Thymus (tissue), 11 donors: ENCODE measurements at regions not wholly inside any gene's neighbourhood (a gene's known extent, or its start where the extent isn't known, plus 50 kb on each side); places are given as distances from the start of the nearest gene placed in this dataset.

Experiments used
- DNase-seq, 9 donors: peaks; one replicate each; pipeline ENCODE4 v3.0.0-alpha.2; 2013; ENCODE audit warnings: low spot score in 9 of 9, low read depth in 6 of 9, missing footprints in 1 of 9
- H3K27ac ChIP-seq, 2 donors: one replicate each; pipeline ENCODE4 v1.5.1; 2013; ENCODE audit warnings: control low read depth in 1 of 2, low read depth in 1 of 2, low read length in 1 of 2, mild to moderate bottlenecking in 1 of 2, moderate library complexity in 1 of 2
- H3K27me3 ChIP-seq, 2 donors: one replicate each; pipeline ENCODE4 v1.5.1; 2013; ENCODE audit warnings: low read length in 1 of 2; ENCODE audit not compliant: control insufficient read depth in 2 of 2, insufficient read depth in 1 of 2
- H3K36me3 ChIP-seq, 2 donors: one replicate each; pipeline ENCODE4 v1.5.1; 2013; ENCODE audit warnings: low read length in 1 of 2, mild to moderate bottlenecking in 1 of 2, moderate library complexity in 1 of 2; ENCODE audit not compliant: control insufficient read depth in 2 of 2, insufficient read depth in 2 of 2
- H3K4me1 ChIP-seq, 2 donors: one replicate each; pipeline ENCODE4 v1.5.1; 2013; ENCODE audit warnings: low read length in 2 of 2; ENCODE audit not compliant: control insufficient read depth in 2 of 2, insufficient read depth in 2 of 2
- H3K4me3 ChIP-seq, 2 donors: one replicate each; pipeline ENCODE4 v1.5.1; 2013; ENCODE audit warnings: low read length in 2 of 2, control low read depth in 1 of 2, mild to moderate bottlenecking in 1 of 2
- H3K9me3 ChIP-seq, 2 donors: one replicate each; pipeline ENCODE4 v1.5.1; 2013; ENCODE audit warnings: low read length in 1 of 2, mild to moderate bottlenecking in 1 of 2; ENCODE audit not compliant: control insufficient read depth in 2 of 2, insufficient read depth in 1 of 2
- WGBS: extraction: QIAGEN DNeasy Blood & Tissue Kit; methylation state at CpG from one replicate; pipeline ENCODE4 v1.1.7; 2013; 5-methylcytosine and 5-hydroxymethylcytosine counted together
- donor health status: healthy.

DNA sequence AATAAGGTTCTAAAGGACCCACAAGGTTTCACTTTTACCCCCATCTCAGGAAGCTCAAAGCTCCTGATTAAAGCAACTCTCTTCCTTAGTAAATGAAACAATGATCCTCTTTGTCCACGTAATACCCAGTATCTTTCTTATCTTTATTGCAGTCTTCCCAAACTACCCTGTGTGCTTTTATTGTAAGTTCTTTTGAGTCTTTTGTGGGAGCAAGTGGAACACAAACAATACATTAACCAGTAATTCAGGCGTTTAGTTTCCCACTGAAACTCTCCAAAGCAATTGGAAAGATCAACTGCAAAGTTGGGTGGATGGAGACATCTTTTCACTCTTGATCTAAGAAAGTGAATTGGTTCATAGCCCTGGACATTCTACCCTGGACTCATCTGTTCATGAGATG, 240.0 kb downstream of the ZNF621 start:
- no peaks in the 10 kb centered on the region for H3K27me3 ChIP-seq
- H3K36me3 ChIP-seq = no peaks in the 10 kb centered on the region
- WGBS = 93% methylated on average over 2 of the region's 2 CpGs
- no peak overlapping the region for H3K4me3 ChIP-seq
- H3K4me1 ChIP-seq = no peaks in the 10 kb centered on the region
- no peak for DNase-seq
- H3K9me3 ChIP-seq = no peaks in the 10 kb centered on the region
- H3K27ac ChIP-seq = no peak overlapping the region

DNA sequence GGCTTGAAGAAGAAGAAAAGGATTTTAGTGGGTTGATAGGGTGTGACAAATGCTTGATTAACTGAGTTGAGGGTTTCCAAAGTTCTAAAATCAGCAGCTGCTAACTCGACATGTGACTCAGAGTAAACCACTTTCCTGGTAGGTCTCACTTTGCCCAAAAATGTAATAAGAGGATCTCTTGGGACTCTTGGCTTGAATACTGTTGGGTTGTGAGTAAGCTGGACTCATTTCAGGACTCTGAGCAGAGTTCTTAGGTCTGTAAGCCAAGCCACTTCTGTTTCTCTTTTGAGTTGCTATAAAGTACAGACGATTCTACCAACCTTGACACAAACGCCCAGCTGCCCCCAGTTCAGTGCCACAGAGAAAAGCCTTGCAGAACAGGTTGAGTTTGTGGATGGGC, 241.1 kb downstream of the ZNF621 start:
- Histone ChIP-seq H3K36me3 (no peaks in the 10 kb centered on the region), H3K4me1 (no peaks in the 10 kb centered on the region), H3K27me3 (no peaks in the 10 kb centered on the region), H3K9me3 (no peaks in the 10 kb centered on the region), H3K4me3 (no peak overlapping the region), H3K27ac (no peak overlapping the region)
- WGBS = 90% methylated on average over 3 of the region's 3 CpGs
- DNase-seq = peak in 1 of 9 donors; percentile 7

DNA sequence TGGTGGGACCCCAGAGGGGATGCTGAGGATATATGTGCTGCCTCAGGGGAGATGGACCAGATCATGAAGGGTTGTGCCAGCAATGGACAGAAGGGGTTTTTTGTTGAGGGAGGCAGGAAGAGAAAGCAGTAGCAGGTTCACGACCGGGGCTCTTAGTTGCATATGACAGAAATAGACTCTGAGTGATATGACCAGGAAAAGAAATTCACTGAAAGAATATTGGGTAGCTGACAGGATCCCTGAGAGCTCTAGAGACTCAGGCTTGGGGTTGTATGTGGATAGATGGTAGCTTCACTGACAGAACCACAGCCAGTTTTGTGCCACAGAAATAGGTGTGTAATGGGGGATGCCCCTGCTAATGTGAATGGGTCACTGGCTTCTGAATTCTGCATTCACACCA, 241.6 kb downstream of the ZNF621 start:
- no peaks in the 10 kb centered on the region for H3K4me1 ChIP-seq
- 89% methylated on average over 2 of the region's 2 CpGs for WGBS
- no peaks in the 10 kb centered on the region for H3K36me3 ChIP-seq
- DNase-seq = no peak
- H3K27ac ChIP-seq = no peak overlapping the region
- H3K27me3 ChIP-seq = no peaks in the 10 kb centered on the region
- H3K4me3 ChIP-seq = no peak overlapping the region
- H3K9me3 ChIP-seq = no peaks in the 10 kb centered on the region

DNA sequence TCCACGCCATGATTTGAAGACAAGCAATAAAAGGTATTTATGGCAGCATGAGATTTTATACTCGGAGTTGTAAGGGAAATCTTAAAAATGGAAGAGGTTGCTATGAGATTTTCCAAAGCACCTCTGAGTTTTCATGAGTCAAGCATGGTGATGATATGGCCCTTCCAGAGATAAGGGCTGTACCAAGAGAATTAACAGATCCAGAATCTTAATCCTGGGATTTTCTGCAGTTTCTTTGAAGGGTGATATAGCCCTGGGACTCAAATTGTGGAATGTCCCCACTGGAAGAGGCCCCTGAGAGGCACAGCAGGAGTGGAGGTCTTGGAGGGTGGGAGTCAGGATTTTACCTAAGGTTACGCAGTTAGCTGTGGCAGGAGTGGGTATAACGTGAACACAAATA, 243.3 kb downstream of the ZNF621 start:
- DNase-seq = no peak
- Histone ChIP-seq H3K27ac (no peak overlapping the region), H3K36me3 (no peaks in the 10 kb centered on the region), H3K4me3 (no peak overlapping the region), H3K27me3 (no peaks in the 10 kb centered on the region), H3K4me1 (no peaks in the 10 kb centered on the region), H3K9me3 (no peaks in the 10 kb centered on the region)
- WGBS = 98% methylated on average over 4 of the region's 4 CpGs

DNA sequence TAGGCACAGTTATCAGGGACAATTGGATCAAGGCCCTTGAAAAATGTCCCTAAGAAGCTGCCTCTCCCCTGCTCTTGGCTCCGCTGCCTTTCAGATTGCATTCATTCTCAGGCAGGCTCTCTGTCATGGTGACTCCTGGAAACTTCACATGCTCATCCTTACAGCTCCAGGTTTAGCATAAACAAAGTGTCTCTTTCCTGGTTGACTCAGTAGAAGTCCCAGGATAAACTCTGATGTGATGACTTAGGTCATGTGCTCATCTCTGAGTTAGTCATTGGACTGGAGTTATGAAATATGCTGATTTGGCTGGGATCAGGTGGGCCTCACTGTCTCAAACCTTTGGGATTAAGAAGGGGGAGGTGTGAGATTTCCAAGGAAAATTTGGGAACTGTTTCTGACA, 243.8 kb downstream of the ZNF621 start:
- no peaks in the 10 kb centered on the region for H3K9me3 ChIP-seq
- H3K4me3 ChIP-seq = no peak overlapping the region
- no peaks in the 10 kb centered on the region for H3K36me3 ChIP-seq
- H3K27ac ChIP-seq = no peak overlapping the region
- 100% methylated on average over 1 of the region's 1 CpG for WGBS
- H3K27me3 ChIP-seq = no peaks in the 10 kb centered on the region
- no peaks in the 10 kb centered on the region for H3K4me1 ChIP-seq
- no peak for DNase-seq

DNA sequence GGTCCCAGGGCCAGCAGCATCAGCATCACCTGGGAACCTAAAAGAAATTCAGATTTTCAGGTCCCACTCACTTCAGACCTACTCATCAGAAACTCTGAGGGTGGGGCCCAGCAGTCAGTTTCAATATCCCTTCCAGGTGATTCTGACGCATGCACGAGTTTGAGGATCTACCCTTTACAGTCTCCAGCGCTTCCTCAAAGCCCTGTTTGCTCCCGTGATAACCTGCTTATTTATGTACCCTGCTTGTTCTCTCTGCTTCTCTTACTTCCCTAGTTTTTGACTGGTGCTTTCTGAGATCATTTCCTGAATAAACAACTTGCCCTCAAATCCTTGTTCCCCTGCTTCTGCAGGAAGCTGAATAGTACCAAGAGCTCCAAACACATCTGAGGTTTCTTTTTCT, 245.3 kb downstream of the ZNF621 start:
- Histone ChIP-seq H3K27ac (no peak overlapping the region), H3K4me3 (no peak overlapping the region), H3K4me1 (no peaks in the 10 kb centered on the region), H3K9me3 (no peaks in the 10 kb centered on the region), H3K27me3 (no peaks in the 10 kb centered on the region), H3K36me3 (no peaks in the 10 kb centered on the region)
- WGBS = 29% methylated on average over 4 of the region's 4 CpGs
- peak in 1 of 9 donors; percentile 21 for DNase-seq

DNA sequence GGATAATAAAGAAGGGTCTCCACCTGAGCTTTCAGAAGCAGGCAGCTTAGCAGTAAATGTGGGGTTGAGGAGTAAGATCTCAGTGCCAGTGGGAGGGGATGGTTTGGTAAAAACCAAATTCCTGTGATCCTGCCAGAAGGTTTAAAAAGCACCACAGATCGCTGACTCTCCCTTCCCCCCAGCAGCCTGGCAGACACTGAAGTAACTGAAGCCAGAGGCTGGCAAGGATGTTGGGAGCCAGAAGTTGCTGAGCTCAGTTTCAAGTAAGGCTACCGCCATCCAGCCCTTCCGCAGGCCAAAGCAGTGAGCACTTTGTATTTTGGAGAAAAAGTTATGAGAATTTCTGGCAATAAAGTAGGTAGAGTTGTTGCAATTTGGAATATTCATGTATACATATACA, 246.4 kb downstream of the ZNF621 start:
- Histone ChIP-seq H3K4me3 (no peak overlapping the region), H3K4me1 (no peaks in the 10 kb centered on the region), H3K36me3 (no peaks in the 10 kb centered on the region), H3K27ac (no peak overlapping the region), H3K9me3 (no peaks in the 10 kb centered on the region), H3K27me3 (no peaks in the 10 kb centered on the region)
- no peak for DNase-seq
- 94% methylated on average over 3 of the region's 3 CpGs for WGBS

DNA sequence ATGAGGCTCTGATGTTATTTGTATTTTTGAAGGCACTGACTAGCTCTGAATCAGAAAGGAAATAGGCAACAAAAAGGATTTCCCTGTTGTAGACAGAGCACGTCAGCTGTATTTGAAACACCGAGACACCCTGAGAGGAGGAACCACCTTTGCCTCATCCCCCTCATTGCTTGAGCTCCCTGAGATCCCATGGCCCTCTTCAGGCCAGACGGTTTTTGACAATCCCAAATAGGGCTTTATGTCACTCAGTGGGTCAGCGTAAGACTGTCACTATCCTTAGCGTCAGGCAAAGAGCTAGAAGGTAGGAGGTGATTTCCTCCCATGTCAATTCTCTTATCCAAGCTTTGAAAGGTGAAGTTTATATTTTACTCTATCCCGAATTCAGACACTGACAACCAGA, 254.3 kb downstream of the ZNF621 start:
- H3K4me3 ChIP-seq = no peak overlapping the region
- peaks cover 0 to 7% of the 10 kb centered on the region in 2 donors for H3K4me1 ChIP-seq
- DNase-seq = no peak
- H3K27me3 ChIP-seq = no peaks in the 10 kb centered on the region
- H3K9me3 ChIP-seq = no peaks in the 10 kb centered on the region
- 95% methylated on average over 6 of the region's 6 CpGs for WGBS
- H3K27ac ChIP-seq = no peak overlapping the region
- H3K36me3 ChIP-seq = no peaks in the 10 kb centered on the region

DNA sequence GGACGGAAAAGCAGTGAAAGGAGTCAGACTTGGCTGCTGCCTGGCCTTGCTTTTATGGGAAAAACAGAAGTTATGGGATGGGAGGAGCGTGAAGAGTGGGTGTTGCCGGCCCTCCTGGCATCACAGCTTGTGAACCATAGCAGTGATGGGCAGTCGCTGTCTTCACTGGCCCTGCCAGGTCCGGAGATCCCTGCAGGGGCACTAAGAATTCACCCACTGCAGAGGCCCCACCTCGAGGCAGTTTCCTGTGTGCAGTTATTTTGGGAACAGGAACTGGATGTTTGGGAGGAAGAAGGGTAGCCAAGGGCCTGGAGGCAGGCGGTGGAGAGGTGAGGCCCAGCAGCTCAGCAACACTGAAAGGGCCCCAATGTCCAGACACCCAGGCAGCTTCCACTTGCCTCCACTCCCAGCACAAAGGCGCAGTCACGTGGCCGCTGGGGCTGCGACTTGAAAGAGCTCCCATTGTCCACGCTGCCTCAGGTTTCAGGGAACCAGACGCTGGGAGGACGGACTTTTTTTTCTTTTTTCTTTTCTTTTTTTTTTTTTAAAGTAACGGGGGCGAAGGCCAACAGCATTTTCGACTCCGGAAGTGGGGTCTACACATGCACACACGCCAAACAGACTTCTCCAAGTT, 255.6 kb downstream of the ZNF621 start:
- Histone ChIP-seq H3K4me1 (peaks cover 0 to 7% of the 10 kb centered on the region in 2 donors), H3K4me3 (no peak overlapping the region), H3K27ac (peak overlapping the region in 1 of 2 donors; percentile 20), H3K36me3 (no peaks in the 10 kb centered on the region), H3K27me3 (no peaks in the 10 kb centered on the region), H3K9me3 (no peaks in the 10 kb centered on the region)
- 57% methylated on average over 19 of the region's 19 CpGs for WGBS
- DNase-seq = peak in 1 of 9 donors; percentile 3
